Keratinocyte (primary cell): ENCODE measurements at regions not wholly inside any gene's neighbourhood (a gene's known extent, or its start where the extent isn't known, plus 50 kb on each side); places are given as distances from the start of the nearest gene placed in this dataset.

Source experiments
- DNase-seq: peaks from one replicate; pipeline ENCODE4 v3.0.0-alpha.2; 2011; ENCODE audit warnings: low read depth, missing footprints, low spot score
- FAIRE-seq: peaks from 2 replicates; lab custom pipeline; 2011; peaks lifted over from hg19 to GRCh38; lab: Jason Lieb, UNC
- H2AFZ ChIP-seq: 2 replicates; pipeline ENCODE4 v1.6.0; 2012; ENCODE audit warnings: low read length, control low read depth, inconsistent platforms; ENCODE audit not compliant: control insufficient read depth
- H3K27ac ChIP-seq: 2 replicates; pipeline ENCODE4 v1.5.1; 2011; ENCODE audit warnings: low read length; ENCODE audit not compliant: control insufficient read depth, insufficient read depth
- H3K27me3 ChIP-seq: 3 replicates; pipeline ENCODE4 v1.6.0; 2011; ENCODE audit warnings: low read length; ENCODE audit not compliant: control insufficient read depth, insufficient read depth; ENCODE audit errors: extremely low read depth
- H3K36me3 ChIP-seq, 2 experiments: 2 replicates in 1 of 2; 3 replicates in 1 of 2; pipeline ENCODE4 v1.5.1; 2011; ENCODE audit warnings: low read length in 2 of 2, mild to moderate bottlenecking in 1 of 2; ENCODE audit not compliant: control insufficient read depth in 2 of 2, insufficient read depth in 2 of 2; ENCODE audit errors: extremely low read depth in 1 of 2
- H3K4me1 ChIP-seq: 3 replicates; pipeline ENCODE4 v1.5.1; 2011; ENCODE audit warnings: low read length; ENCODE audit not compliant: control insufficient read depth, insufficient read depth; ENCODE audit errors: extremely low read depth
- H3K4me2 ChIP-seq: 3 replicates; pipeline ENCODE4 v1.6.0; 2011; ENCODE audit warnings: low read depth, low read length; ENCODE audit not compliant: control insufficient read depth, insufficient read depth; ENCODE audit errors: extremely low read depth
- H3K4me3 ChIP-seq, 3 experiments: fragments of 200-600 bp in 1 of 3; sonication (generic) in 1 of 3; 2 replicates in 2 of 3; 3 replicates in 1 of 3; pipeline ENCODE4 v1.5.1; 2011 to 2016; ENCODE audit warnings: low read length in 3 of 3, mild to moderate bottlenecking in 3 of 3, control low read depth in 2 of 3, inconsistent platforms in 1 of 3, low read depth in 1 of 3, mixed read lengths in 1 of 3, mixed run types in 1 of 3, moderate library complexity in 1 of 3; ENCODE audit not compliant: control insufficient read depth in 2 of 3, insufficient read depth in 2 of 3; ENCODE audit errors: extremely low read depth in 1 of 3
- H3K79me2 ChIP-seq: 2 replicates; pipeline ENCODE4 v1.6.0; 2012; ENCODE audit warnings: low read length; ENCODE audit not compliant: control insufficient read depth, insufficient read depth
- H3K9ac ChIP-seq: 3 replicates; pipeline ENCODE4 v1.6.0; 2011; ENCODE audit warnings: low read length; ENCODE audit not compliant: control insufficient read depth, insufficient read depth; ENCODE audit errors: extremely low read depth
- H3K9me1 ChIP-seq: 3 replicates; pipeline ENCODE4 v1.6.0; 2011; ENCODE audit warnings: low read length; ENCODE audit not compliant: control insufficient read depth, insufficient read depth; ENCODE audit errors: extremely low read depth
- H3K9me3 ChIP-seq: 2 replicates; pipeline ENCODE4 v1.5.1; 2012; ENCODE audit warnings: low read depth, low read length; ENCODE audit not compliant: control insufficient read depth
- H4K20me1 ChIP-seq: 3 replicates; pipeline ENCODE4 v1.6.0; 2011; ENCODE audit warnings: low read length; ENCODE audit not compliant: control insufficient read depth, insufficient read depth; ENCODE audit errors: extremely low read depth
- EZH2 ChIP-seq: IDR thresholded peaks from one replicate; pipeline ENCODE4 v1.6.1; 2012; ENCODE audit warnings: inconsistent platforms, mild to moderate bottlenecking, low read length, moderate library complexity
- dilution Hi-C: fragments of 300-500 bp; cut with MboI; formaldehyde crosslinking; loops from one replicate; pipeline ENCODE4 v1.7.0; 2020; ENCODE audit warnings: low sequenced_read_pairs; ENCODE audit not compliant: extremely low pct_ligation_motif_present
- TF ChIP-seq, protein P1 (sequence below), 3 experiments: IDR thresholded peaks in 1 of 3; conservative IDR thresholded peaks in 1 of 3; optimal IDR thresholded peaks in 1 of 3; 2 replicates in 2 of 3; 3 replicates in 1 of 3; pipeline versions ENCODE3 to v1.5.1; 2011; ENCODE audit warnings: low read length in 3 of 3, mild to moderate bottlenecking in 3 of 3, moderate library complexity in 2 of 3, control low read depth in 1 of 3, inconsistent platforms in 1 of 3; ENCODE audit not compliant: insufficient read depth in 2 of 3; ENCODE audit errors: extremely low read depth in 1 of 3

GRCh38 chr6:98639089-98639635 is 195.2 kb upstream of the POU3F2 start:
- DNase-seq (no peak), FAIRE-seq (no peak)
- no peak overlapping the region for H3K4me3 ChIP-seq
- H3K4me1 ChIP-seq, result no peaks in the 10 kb centered on the region
- H3K79me2 ChIP-seq, result no peaks in the 10 kb centered on the region
- no peaks in the 10 kb centered on the region for H3K9me1 ChIP-seq
- H3K27me3 ChIP-seq, result no peaks in the 10 kb centered on the region
- no peak overlapping the region for H2AFZ ChIP-seq
- no peak overlapping the region for H3K27ac ChIP-seq
- no peaks in the 10 kb centered on the region for H3K36me3 ChIP-seq
- dilution Hi-C loops, result no loop called here
- H3K9me3 ChIP-seq, result no peaks in the 10 kb centered on the region
- TF ChIP-seq, protein P1, sequence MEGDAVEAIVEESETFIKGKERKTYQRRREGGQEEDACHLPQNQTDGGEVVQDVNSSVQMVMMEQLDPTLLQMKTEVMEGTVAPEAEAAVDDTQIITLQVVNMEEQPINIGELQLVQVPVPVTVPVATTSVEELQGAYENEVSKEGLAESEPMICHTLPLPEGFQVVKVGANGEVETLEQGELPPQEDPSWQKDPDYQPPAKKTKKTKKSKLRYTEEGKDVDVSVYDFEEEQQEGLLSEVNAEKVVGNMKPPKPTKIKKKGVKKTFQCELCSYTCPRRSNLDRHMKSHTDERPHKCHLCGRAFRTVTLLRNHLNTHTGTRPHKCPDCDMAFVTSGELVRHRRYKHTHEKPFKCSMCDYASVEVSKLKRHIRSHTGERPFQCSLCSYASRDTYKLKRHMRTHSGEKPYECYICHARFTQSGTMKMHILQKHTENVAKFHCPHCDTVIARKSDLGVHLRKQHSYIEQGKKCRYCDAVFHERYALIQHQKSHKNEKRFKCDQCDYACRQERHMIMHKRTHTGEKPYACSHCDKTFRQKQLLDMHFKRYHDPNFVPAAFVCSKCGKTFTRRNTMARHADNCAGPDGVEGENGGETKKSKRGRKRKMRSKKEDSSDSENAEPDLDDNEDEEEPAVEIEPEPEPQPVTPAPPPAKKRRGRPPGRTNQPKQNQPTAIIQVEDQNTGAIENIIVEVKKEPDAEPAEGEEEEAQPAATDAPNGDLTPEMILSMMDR (optimal IDR thresholded peaks at IDR 0.05 in 1 of 3, IDR thresholded peaks at IDR 0.05 in 1 of 3, conservative IDR thresholded peaks at IDR 0.05 in 1 of 3; ENCODE audit: extremely low read depth in 1 of 3, insufficient read depth in 2 of 3, low read length in 3 of 3), result no peak
- no peak for TF ChIP-seq EZH2
- H3K4me2 ChIP-seq, result no peak overlapping the region
- H4K20me1 ChIP-seq, result no peaks in the 10 kb centered on the region
- H3K9ac ChIP-seq, result no peak overlapping the region

- no peak for FAIRE-seq
- no peak for DNase-seq
- H4K20me1 ChIP-seq, result no peaks in the 10 kb centered on the region
- no peaks in the 10 kb centered on the region for H3K9me1 ChIP-seq
- H3K4me1 ChIP-seq, result no peaks in the 10 kb centered on the region
- H2AFZ ChIP-seq, result no peak overlapping the region
- no peak overlapping the region for H3K27ac ChIP-seq
- no peaks in the 10 kb centered on the region for H3K36me3 ChIP-seq
- dilution Hi-C loops, result no loop called here
- no peaks in the 10 kb centered on the region for H3K27me3 ChIP-seq
- H3K9me3 ChIP-seq, result no peaks in the 10 kb centered on the region
- no peak overlapping the region for H3K9ac ChIP-seq
- no peaks in the 10 kb centered on the region for H3K79me2 ChIP-seq
- no peak overlapping the region for H3K4me3 ChIP-seq
- H3K4me2 ChIP-seq, result no peak overlapping the region
- TF ChIP-seq EZH2, result no peak
- TF ChIP-seq, protein P1 (optimal IDR thresholded peaks at IDR 0.05 in 1 of 3, IDR thresholded peaks at IDR 0.05 in 1 of 3, conservative IDR thresholded peaks at IDR 0.05 in 1 of 3; ENCODE audit: extremely low read depth in 1 of 3, insufficient read depth in 2 of 3, low read length in 3 of 3), result no peak
Measured at GRCh38 chr6:98640366-98640765, 194.0 kb upstream of the POU3F2 start.
